GM23338 (cell line): ENCODE measurements at regions not wholly inside any gene's neighbourhood (a gene's known extent, or its start where the extent isn't known, plus 50 kb on each side); places are given as distances from the start of the nearest gene placed in this dataset.

Experiments
- CREB1 ChIP-seq: fragments of 250-450 bp; sonication (Bioruptor Pico); IDR thresholded peaks from 2 replicates; pipeline ENCODE4 v1.5.0; 2020; ENCODE audit warnings: low read depth, mild to moderate bottlenecking, moderate library complexity
- EZH2 ChIP-seq: fragments of 200-600 bp; sonication (generic); IDR thresholded peaks from one replicate; pipeline ENCODE4 v1.8.0; 2017; ENCODE audit warnings: antibody characterized with exemption, mild to moderate bottlenecking, low read depth; ENCODE audit not compliant: unreplicated experiment
- EZH2phosphoT487 ChIP-seq: fragments of 200-600 bp; sonication (generic); IDR thresholded peaks from one replicate; pipeline ENCODE4 v1.8.1; 2018; ENCODE audit warnings: antibody characterized with exemption; ENCODE audit not compliant: unreplicated experiment
- JUNB ChIP-seq: IDR thresholded peaks from one replicate; pipeline ENCODE4 v1.6.1; 2016; ENCODE audit warnings: antibody characterized with exemption; ENCODE audit not compliant: unreplicated experiment
- STAT1 ChIP-seq: IDR thresholded peaks from one replicate; pipeline ENCODE4 v1.6.1; 2016; ENCODE audit warnings: antibody characterized with exemption; ENCODE audit not compliant: unreplicated experiment
- ZNF114 ChIP-seq: fragments of 250-450 bp; sonication (Bioruptor Pico); IDR thresholded peaks from 2 replicates; pipeline ENCODE4 v1.5.0; 2020; ENCODE audit warnings: mild to moderate bottlenecking, moderate library complexity
- TF ChIP-seq, protein P1 (sequence below), 2 experiments: fragments of 200-600 bp in 1 of 2; sonication (generic) in 1 of 2; conservative IDR thresholded peaks; 2 replicates each; pipeline versions ENCODE4 v1.5.1 to v1.6.1; 2016 to 2017; ENCODE audit warnings: antibody characterized with exemption in 2 of 2, low read depth in 2 of 2, mild to moderate bottlenecking in 2 of 2, moderate library complexity in 1 of 2
- TF ChIP-seq, protein P2 (sequence below): IDR thresholded peaks from one replicate; pipeline ENCODE4 v1.6.1; 2018; ENCODE audit warnings: antibody characterized with exemption; ENCODE audit not compliant: unreplicated experiment
- TF ChIP-seq, protein P3 (sequence below): fragments of 250-450 bp; sonication (Bioruptor Pico); IDR thresholded peaks from 2 replicates; pipeline ENCODE4 v1.5.0; 2020; ENCODE audit warnings: mild to moderate bottlenecking, moderate library complexity

DNA sequence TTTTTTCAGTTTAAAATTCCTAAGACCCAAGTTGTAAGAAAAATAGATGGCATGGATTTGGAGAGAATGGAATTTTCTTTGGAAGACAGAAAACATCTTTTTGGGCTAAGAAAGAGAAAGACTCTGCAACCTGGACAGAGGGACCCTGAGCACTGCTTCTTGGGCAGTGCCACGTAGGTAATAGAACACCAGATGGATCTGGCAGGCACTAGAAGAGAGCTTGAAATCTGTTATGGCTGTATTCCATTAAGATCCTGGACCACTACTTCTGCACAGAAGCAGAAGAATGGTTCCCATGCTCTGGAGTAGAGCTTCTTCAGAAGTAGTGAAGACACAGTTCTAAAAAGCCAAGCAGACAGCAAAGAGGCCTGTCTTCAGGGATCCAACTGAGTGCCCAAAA lies 306.4 kb upstream of the CD180 start:
- TF ChIP-seq STAT1 (no peak), EZH2 (no peak), CREB1 (CRISPR knock-in tag) (no peak), JUNB (no peak), EZH2phosphoT487 (no peak), ZNF114 (CRISPR knock-in tag) (no peak)
- TF ChIP-seq, protein P1, sequence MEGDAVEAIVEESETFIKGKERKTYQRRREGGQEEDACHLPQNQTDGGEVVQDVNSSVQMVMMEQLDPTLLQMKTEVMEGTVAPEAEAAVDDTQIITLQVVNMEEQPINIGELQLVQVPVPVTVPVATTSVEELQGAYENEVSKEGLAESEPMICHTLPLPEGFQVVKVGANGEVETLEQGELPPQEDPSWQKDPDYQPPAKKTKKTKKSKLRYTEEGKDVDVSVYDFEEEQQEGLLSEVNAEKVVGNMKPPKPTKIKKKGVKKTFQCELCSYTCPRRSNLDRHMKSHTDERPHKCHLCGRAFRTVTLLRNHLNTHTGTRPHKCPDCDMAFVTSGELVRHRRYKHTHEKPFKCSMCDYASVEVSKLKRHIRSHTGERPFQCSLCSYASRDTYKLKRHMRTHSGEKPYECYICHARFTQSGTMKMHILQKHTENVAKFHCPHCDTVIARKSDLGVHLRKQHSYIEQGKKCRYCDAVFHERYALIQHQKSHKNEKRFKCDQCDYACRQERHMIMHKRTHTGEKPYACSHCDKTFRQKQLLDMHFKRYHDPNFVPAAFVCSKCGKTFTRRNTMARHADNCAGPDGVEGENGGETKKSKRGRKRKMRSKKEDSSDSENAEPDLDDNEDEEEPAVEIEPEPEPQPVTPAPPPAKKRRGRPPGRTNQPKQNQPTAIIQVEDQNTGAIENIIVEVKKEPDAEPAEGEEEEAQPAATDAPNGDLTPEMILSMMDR (conservative IDR thresholded peaks at IDR 0.05; ENCODE audit: low read depth in 2 of 2), result no peak
- TF ChIP-seq, protein P2, sequence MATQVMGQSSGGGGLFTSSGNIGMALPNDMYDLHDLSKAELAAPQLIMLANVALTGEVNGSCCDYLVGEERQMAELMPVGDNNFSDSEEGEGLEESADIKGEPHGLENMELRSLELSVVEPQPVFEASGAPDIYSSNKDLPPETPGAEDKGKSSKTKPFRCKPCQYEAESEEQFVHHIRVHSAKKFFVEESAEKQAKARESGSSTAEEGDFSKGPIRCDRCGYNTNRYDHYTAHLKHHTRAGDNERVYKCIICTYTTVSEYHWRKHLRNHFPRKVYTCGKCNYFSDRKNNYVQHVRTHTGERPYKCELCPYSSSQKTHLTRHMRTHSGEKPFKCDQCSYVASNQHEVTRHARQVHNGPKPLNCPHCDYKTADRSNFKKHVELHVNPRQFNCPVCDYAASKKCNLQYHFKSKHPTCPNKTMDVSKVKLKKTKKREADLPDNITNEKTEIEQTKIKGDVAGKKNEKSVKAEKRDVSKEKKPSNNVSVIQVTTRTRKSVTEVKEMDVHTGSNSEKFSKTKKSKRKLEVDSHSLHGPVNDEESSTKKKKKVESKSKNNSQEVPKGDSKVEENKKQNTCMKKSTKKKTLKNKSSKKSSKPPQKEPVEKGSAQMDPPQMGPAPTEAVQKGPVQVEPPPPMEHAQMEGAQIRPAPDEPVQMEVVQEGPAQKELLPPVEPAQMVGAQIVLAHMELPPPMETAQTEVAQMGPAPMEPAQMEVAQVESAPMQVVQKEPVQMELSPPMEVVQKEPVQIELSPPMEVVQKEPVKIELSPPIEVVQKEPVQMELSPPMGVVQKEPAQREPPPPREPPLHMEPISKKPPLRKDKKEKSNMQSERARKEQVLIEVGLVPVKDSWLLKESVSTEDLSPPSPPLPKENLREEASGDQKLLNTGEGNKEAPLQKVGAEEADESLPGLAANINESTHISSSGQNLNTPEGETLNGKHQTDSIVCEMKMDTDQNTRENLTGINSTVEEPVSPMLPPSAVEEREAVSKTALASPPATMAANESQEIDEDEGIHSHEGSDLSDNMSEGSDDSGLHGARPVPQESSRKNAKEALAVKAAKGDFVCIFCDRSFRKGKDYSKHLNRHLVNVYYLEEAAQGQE, result no peak
- TF ChIP-seq, protein P3, sequence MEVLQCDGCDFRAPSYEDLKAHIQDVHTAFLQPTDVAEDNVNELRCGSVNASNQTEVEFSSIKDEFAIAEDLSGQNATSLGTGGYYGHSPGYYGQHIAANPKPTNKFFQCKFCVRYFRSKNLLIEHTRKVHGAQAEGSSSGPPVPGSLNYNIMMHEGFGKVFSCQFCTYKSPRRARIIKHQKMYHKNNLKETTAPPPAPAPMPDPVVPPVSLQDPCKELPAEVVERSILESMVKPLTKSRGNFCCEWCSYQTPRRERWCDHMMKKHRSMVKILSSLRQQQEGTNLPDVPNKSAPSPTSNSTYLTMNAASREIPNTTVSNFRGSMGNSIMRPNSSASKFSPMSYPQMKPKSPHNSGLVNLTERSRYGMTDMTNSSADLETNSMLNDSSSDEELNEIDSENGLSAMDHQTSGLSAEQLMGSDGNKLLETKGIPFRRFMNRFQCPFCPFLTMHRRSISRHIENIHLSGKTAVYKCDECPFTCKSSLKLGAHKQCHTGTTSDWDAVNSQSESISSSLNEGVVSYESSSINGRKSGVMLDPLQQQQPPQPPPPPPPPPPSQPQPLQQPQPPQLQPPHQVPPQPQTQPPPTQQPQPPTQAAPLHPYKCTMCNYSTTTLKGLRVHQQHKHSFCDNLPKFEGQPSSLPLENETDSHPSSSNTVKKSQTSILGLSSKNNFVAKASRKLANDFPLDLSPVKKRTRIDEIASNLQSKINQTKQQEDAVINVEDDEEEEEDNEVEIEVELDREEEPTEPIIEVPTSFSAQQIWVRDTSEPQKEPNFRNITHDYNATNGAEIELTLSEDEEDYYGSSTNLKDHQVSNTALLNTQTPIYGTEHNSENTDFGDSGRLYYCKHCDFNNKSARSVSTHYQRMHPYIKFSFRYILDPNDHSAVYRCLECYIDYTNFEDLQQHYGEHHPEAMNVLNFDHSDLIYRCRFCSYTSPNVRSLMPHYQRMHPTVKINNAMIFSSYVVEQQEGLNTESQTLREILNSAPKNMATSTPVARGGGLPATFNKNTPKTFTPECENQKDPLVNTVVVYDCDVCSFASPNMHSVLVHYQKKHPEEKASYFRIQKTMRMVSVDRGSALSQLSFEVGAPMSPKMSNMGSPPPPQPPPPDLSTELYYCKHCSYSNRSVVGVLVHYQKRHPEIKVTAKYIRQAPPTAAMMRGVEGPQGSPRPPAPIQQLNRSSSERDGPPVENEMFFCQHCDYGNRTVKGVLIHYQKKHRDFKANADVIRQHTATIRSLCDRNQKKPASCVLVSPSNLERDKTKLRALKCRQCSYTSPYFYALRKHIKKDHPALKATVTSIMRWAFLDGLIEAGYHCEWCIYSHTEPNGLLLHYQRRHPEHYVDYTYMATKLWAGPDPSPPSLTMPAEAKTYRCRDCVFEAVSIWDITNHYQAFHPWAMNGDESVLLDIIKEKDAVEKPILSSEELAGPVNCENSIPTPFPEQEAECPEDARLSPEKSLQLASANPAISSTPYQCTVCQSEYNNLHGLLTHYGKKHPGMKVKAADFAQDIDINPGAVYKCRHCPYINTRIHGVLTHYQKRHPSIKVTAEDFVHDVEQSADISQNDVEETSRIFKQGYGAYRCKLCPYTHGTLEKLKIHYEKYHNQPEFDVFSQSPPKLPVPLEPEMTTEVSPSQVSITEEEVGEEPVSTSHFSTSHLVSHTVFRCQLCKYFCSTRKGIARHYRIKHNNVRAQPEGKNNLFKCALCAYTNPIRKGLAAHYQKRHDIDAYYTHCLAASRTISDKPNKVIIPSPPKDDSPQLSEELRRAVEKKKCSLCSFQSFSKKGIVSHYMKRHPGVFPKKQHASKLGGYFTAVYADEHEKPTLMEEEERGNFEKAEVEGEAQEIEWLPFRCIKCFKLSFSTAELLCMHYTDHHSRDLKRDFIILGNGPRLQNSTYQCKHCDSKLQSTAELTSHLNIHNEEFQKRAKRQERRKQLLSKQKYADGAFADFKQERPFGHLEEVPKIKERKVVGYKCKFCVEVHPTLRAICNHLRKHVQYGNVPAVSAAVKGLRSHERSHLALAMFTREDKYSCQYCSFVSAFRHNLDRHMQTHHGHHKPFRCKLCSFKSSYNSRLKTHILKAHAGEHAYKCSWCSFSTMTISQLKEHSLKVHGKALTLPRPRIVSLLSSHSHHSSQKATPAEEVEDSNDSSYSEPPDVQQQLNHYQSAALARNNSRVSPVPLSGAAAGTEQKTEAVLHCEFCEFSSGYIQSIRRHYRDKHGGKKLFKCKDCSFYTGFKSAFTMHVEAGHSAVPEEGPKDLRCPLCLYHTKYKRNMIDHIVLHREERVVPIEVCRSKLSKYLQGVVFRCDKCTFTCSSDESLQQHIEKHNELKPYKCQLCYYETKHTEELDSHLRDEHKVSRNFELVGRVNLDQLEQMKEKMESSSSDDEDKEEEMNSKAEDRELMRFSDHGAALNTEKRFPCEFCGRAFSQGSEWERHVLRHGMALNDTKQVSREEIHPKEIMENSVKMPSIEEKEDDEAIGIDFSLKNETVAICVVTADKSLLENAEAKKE (CRISPR knock-in tag), result no peak
